HepG2 (cell line): ENCODE measurements at regions not wholly inside any gene's neighbourhood (a gene's known extent, or its start where the extent isn't known, plus 50 kb on each side); places are given as distances from the start of the nearest gene placed in this dataset.
A peak's percentile ranks its signal among the peaks of the same experiment; 100 is the strongest.

ENCODE experiments used
- ATAC-seq: fragments of 200-7000 bp; cut with Tn5 transposase; 3 replicates; pipeline ENCODE4 v1.9.1; 2020; ENCODE audit warnings: mild to moderate bottlenecking, moderate library complexity
- BruUV-seq: library from RNA; stranded (reverse); fragments of 400-500 nt; replicated peaks from 2 replicates; lab custom pipeline; 2021; lab: Mats Ljungman, UMichigan
- CTCF ChIA-PET: fragments of 300-600 bp; formaldehyde crosslinking; extraction: SDS; loops from one replicate; lab custom pipeline; 2021; ENCODE audit warnings: low total read pairs, inconsistent platforms, low intra/inter-chr PET ratio; lab: Yijun Ruan, JAX
- POLR2A ChIA-PET: fragments of 350-600 bp; sonication (Branson Sonifier 250); formaldehyde crosslinking; loops from one replicate; lab custom pipeline; 2020; ENCODE audit warnings: antibody characterized with exemption, inconsistent platforms; lab: Yijun Ruan, JAX
- DNase-seq: peaks from one replicate; pipeline ENCODE4 v3.0.0-alpha.2; 2015; ENCODE audit warnings: low spot score
- FAIRE-seq: peaks from 3 replicates; lab custom pipeline; 2011; peaks lifted over from hg19 to GRCh38; lab: Jason Lieb, UNC
- H2AFZ ChIP-seq: one replicate; pipeline ENCODE4 v1.6.1; 2011; ENCODE audit warnings: low read length, inconsistent platforms
- H3K27ac ChIP-seq: fragments of 300-600 bp; 3 replicates; pipeline ENCODE4 v1.8.0; 2011; ENCODE audit warnings: mixed run types, mild to moderate bottlenecking, mixed read lengths, low read length, inconsistent platforms; ENCODE audit not compliant: insufficient read depth; ENCODE audit errors: extremely low read length
- H3K27me3 ChIP-seq, 2 experiments: fragments of 200-600 bp in 1 of 2; 2 replicates in 1 of 2; 3 replicates in 1 of 2; pipeline versions ENCODE4 v1.6.0 to v1.8.0; 2011; ENCODE audit warnings: low read length in 2 of 2, mild to moderate bottlenecking in 2 of 2, moderate library complexity in 2 of 2, inconsistent platforms in 1 of 2; ENCODE audit not compliant: insufficient read depth in 2 of 2, control insufficient read depth in 1 of 2
- H3K36me3 ChIP-seq, 2 experiments: fragments of 200-600 bp in 1 of 2; replicated peaks in 1 of 2; 2 replicates in 1 of 2; 3 replicates in 1 of 2; pipeline versions ENCODE4 v1.5.1 to v1.8.0; 2011; ENCODE audit warnings: low read length in 2 of 2, inconsistent platforms in 1 of 2; ENCODE audit not compliant: insufficient read depth in 2 of 2, control insufficient read depth in 1 of 2
- H3K4me1 ChIP-seq: 2 replicates; pipeline ENCODE4 v1.5.1; 2012; ENCODE audit warnings: low read length, inconsistent platforms; ENCODE audit not compliant: insufficient read depth
- H3K4me2 ChIP-seq: 2 replicates; pipeline ENCODE4 v1.6.0; 2011; ENCODE audit warnings: low read depth, low read length, inconsistent platforms
- H3K4me3 ChIP-seq, 3 experiments: fragments of 200-600 bp in 1 of 3; sonication (generic), shearing (Covaris generic) in 1 of 3; replicated peaks in 1 of 3; 2 replicates each; pipeline ENCODE4 v1.5.1; 2011 to 2016; ENCODE audit warnings: low read length in 3 of 3, inconsistent platforms in 2 of 3, low read depth in 2 of 3, mild to moderate bottlenecking in 2 of 3, control low read depth in 1 of 3, mixed read lengths in 1 of 3; ENCODE audit not compliant: insufficient read depth in 1 of 3
- H3K79me2 ChIP-seq: one replicate; pipeline ENCODE4 v1.6.1; 2011; ENCODE audit warnings: low read length, inconsistent platforms; ENCODE audit not compliant: insufficient read depth
- H3K9ac ChIP-seq: 2 replicates; pipeline ENCODE4 v1.6.0; 2011; ENCODE audit warnings: mild to moderate bottlenecking, low read depth, low read length, inconsistent platforms; ENCODE audit not compliant: insufficient read depth
- H3K9me3 ChIP-seq: 2 replicates; pipeline ENCODE4 v1.5.1; 2012; ENCODE audit warnings: mild to moderate bottlenecking, low read length
- H4K20me1 ChIP-seq: 2 replicates; pipeline ENCODE4 v1.6.0; 2011; ENCODE audit warnings: inconsistent platforms, mild to moderate bottlenecking, low read length, moderate library complexity; ENCODE audit not compliant: insufficient read depth
- CEBPB ChIP-seq: IDR thresholded peaks from 2 replicates; pipeline ENCODE4 v1.6.1; 2011; ENCODE audit warnings: low read depth, low read length, improper control_type of control experiment, borderline replicate concordance
- CEBPG ChIP-seq: IDR thresholded peaks from 2 replicates; pipeline ENCODE4 v1.6.1; 2016
- GATAD2A ChIP-seq: IDR thresholded peaks from 2 replicates; pipeline ENCODE4 v1.6.1; 2016
- JDP2 ChIP-seq: sonication (generic); formaldehyde crosslinking; IDR thresholded peaks from 2 replicates; pipeline ENCODE4 v1.8.1; 2022; ENCODE audit warnings: missing genetic modification reagents, borderline replicate concordance
- NFYC ChIP-seq: IDR thresholded peaks from 2 replicates; pipeline ENCODE4 v1.6.1; 2016; ENCODE audit warnings: missing genetic modification reagents, missing compliant biosample characterization
- RXRA ChIP-seq: sonication (generic); formaldehyde crosslinking; IDR thresholded peaks from 2 replicates; pipeline ENCODE4 v1.5.1; 2020; ENCODE audit warnings: missing genetic modification reagents
- ZBTB21 ChIP-seq: sonication (generic); formaldehyde crosslinking; IDR thresholded peaks from 2 replicates; pipeline ENCODE4 v1.4.0; 2020; ENCODE audit warnings: missing genetic modification reagents
- WGBS: methylation state at CpG from one replicate; pipeline ENCODE4 v1.1.6; 2017; ENCODE audit warnings: low lambda C conversion rate; 5-methylcytosine and 5-hydroxymethylcytosine counted together
- in situ Hi-C: cut with HindIII; loops from 2 replicates; pipeline ENCODE4 v1.10.0; 2017; ENCODE audit warnings: low pct_unique_long_range_greater_than_20kb; ENCODE audit not compliant: extremely low pct_ligation_motif_present
- intact Hi-C: fragments of 100-400 bp; cut with micrococcal nuclease; formaldehyde crosslinking; loops from one replicate; pipeline ENCODE4 v1.10.0; 2022; ENCODE audit not compliant: unreplicated experiment

DNA sequence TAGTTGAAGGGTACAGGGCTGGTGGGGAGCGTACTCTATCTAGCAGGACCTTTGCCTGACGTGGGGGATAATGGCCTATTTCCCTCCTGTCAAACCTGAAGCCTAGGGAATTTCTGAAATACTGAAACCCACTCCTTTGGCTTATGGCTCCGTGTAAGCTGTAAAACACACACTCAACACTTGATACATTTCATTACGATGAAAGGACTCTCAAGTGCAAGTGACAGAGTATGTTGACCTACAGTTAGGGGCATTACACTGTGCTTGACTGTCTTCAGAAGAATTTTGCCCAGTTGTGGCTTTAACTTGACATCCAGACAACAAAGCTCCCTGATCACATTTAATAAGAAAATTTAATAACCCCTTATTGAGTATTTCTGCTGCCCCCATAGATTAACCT is 194.3 kb downstream of the BAMBI start:
- Histone ChIP-seq H4K20me1 (no peaks in the 10 kb centered on the region), H2AFZ (no peak overlapping the region), H3K9me3 (no peaks in the 10 kb centered on the region), H3K79me2 (no peaks in the 10 kb centered on the region), H3K9ac (no peak overlapping the region), H3K27ac (no peak overlapping the region), H3K4me1 (peaks cover 61% of the 10 kb centered on the region), H3K36me3 (no peaks in the 10 kb centered on the region), H3K4me2 (no peak overlapping the region; the same call in 1 of the 2 replicates), H3K27me3 (peaks cover 0 to 2% of the 10 kb centered on the region in 2 experiments; a peak in 2 of 5 replicates), H3K4me3 (no peak overlapping the region)
- no TSS peak for BruUV-seq
- DNase-seq (no peak), FAIRE-seq (no peak), ATAC-seq (no peak)
- TF ChIP-seq RXRA (CRISPR knock-in tag) (no peak), JDP2 (CRISPR knock-in tag) (no peak)
- in situ Hi-C loops (no loop called here), intact Hi-C loops (loop anchor here (10.0 kb wide), 1 partner anchor 63 kb away; no protein-coding TSS in a partner anchor)
- CTCF ChIA-PET: no interaction called here
- POLR2A ChIA-PET: no interaction called here
- 20% methylated on average over 4 of the region's 4 CpGs for WGBS

DNA sequence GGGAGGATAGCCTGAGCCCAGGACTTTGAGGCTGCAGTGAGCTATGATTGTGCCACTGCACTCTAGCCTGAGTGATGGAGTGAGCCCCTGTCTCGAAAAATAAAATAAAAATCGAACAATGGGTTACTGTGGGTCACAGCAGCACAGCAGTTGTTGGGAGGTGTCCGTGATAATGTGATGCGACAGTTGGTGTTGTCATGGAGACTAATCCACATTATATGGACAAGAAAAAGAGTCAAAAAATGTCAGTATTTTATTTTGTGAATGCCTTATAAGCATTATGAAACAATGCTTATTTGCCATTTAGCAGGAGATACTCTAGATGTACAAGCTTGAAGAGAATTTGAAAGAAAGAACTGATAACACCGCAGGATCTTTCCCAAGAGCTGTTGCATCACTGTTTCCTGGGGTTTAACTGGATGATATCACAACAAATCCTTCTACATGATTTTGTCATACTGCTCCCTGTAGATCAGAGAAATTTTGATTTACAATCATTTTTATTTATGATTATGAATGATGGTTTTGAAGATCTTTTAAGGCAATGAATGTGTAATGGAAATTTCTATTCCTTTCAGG is 195.4 kb downstream of the BAMBI start:
- Histone ChIP-seq H4K20me1 (no peaks in the 10 kb centered on the region), H3K4me2 (no peak overlapping the region), H3K27ac (no peak overlapping the region), H3K9me3 (no peaks in the 10 kb centered on the region), H3K79me2 (no peaks in the 10 kb centered on the region), H3K4me3 (no peak overlapping the region), H3K36me3 (no peaks in the 10 kb centered on the region), H3K27me3 (peaks cover 0 to 5% of the 10 kb centered on the region in 2 experiments; a peak in 2 of 5 replicates), H3K9ac (no peak overlapping the region), H3K4me1 (peaks cover 61% of the 10 kb centered on the region), H2AFZ (no peak overlapping the region)
- no TSS peak for BruUV-seq
- no peak for ATAC-seq
- ChIA-PET CTCF (no interaction called here), POLR2A (no interaction called here)
- FAIRE-seq: peak; percentile 51
- intact Hi-C loops: loop anchor here (10.0 kb wide), 1 partner anchor 62 kb away; no protein-coding TSS in a partner anchor
- in situ Hi-C loops: no loop called here
- TF ChIP-seq ZBTB21 (CRISPR knock-in tag) (peak; percentile 72), NFYC (CRISPR knock-in tag) (no peak), CEBPG (peak; percentile 61), GATAD2A (CRISPR knock-in tag) (0 out of 2 replicates have a peak, but pooled peaks have one; percentile 14), CEBPB (peak; percentile 74; the same call in 1 of the 2 replicates)
- WGBS: 50% methylated on average over 5 of the region's 5 CpGs
- peak; percentile 53 for DNase-seq
